GM12873 (cell line): ENCODE measurements at regions not wholly inside any gene's neighbourhood (a gene's known extent, or its start where the extent isn't known, plus 50 kb on each side); places are given as distances from the start of the nearest gene placed in this dataset.

ENCODE experiments used
- CTCF ChIP-seq: IDR thresholded peaks from 2 replicates; pipeline ENCODE4 v1.5.1; 2012; ENCODE audit warnings: low read depth, mild to moderate bottlenecking, moderate library complexity, low read length, control low read depth; ENCODE audit not compliant: insufficient read depth; ENCODE audit errors: missing control alignments

- TF ChIP-seq CTCF = no peak
Observed at GRCh38 chr4:167885872-167886271, 206.5 kb upstream of the ANXA10 start.

- no peak for TF ChIP-seq CTCF
Observed at GRCh38 chr4:167887726-167888125, 204.6 kb upstream of the ANXA10 start.

- no peak for TF ChIP-seq CTCF
Observed at GRCh38 chr4:167890226-167890625, 202.1 kb upstream of the ANXA10 start.

- TF ChIP-seq CTCF = no peak
Observed at GRCh38 chr4:167893531-167893930, 198.8 kb upstream of the ANXA10 start.

- no peak for TF ChIP-seq CTCF
Observed at GRCh38 chr4:167897116-167897515, 195.2 kb upstream of the ANXA10 start.

- no peak for TF ChIP-seq CTCF
Observed at GRCh38 chr4:167903291-167903721, 189.0 kb upstream of the ANXA10 start.

- TF ChIP-seq CTCF = no peak
Observed at GRCh38 chr4:167906851-167907250, 185.5 kb upstream of the ANXA10 start.

GRCh38 chr4:167908816-167909215 lies 183.5 kb upstream of the ANXA10 start:
- TF ChIP-seq CTCF = no peak
